Heart right ventricle (tissue), 16 donors: ENCODE measurements at regions not wholly inside any gene's neighbourhood (a gene's known extent, or its start where the extent isn't known, plus 50 kb on each side); places are given as distances from the start of the nearest gene placed in this dataset.

Experiments
- ATAC-seq, 8 donors: fragments of 200-7000 bp; cut with Tn5 transposase; one replicate each; pipeline ENCODE4 v1.9.1; 2020; ENCODE audit warnings: mild to moderate bottlenecking in 8 of 8, moderate library complexity in 8 of 8, moderate number of reproducible peaks in 1 of 8
- DNase-seq, 2 donors: peaks; one replicate each; pipeline ENCODE4 v3.0.0-alpha.2; 2020
- H3K27ac ChIP-seq, 10 donors: fragments of 200-600 bp; sonication (generic) in 2 of 10; one replicate each; pipeline versions ENCODE4 v1.5.0 to v1.8.0; 2020 to 2022; ENCODE audit warnings: mild to moderate bottlenecking in 3 of 10
- H3K27me3 ChIP-seq, 7 donors: fragments of 200-600 bp; one replicate each; pipeline ENCODE4 v1.8.0; 2021 to 2022; ENCODE audit warnings: mild to moderate bottlenecking in 2 of 7
- H3K36me3 ChIP-seq, 9 donors: fragments of 200-600 bp; sonication (generic) in 1 of 9; one replicate each; pipeline versions ENCODE4 v1.5.0 to v1.8.0; 2020 to 2022; ENCODE audit warnings: mild to moderate bottlenecking in 2 of 9
- H3K4me1 ChIP-seq, 9 donors: fragments of 200-600 bp; sonication (generic) in 1 of 9; one replicate each; pipeline versions ENCODE4 v1.5.0 to v1.8.0; 2020 to 2022; ENCODE audit warnings: mild to moderate bottlenecking in 4 of 9
- H3K4me3 ChIP-seq, 10 donors: fragments of 200-600 bp; sonication (generic) in 2 of 10; one replicate each; pipeline versions ENCODE4 v1.5.0 to v1.8.0; 2020 to 2022; ENCODE audit warnings: mild to moderate bottlenecking in 7 of 10, moderate library complexity in 2 of 10
- H3K9me3 ChIP-seq, 11 donors: fragments of 200-600 bp in 10 of 11; sonication (generic) in 2 of 11; one replicate each; pipeline versions ENCODE4 v1.5.0 to v1.8.0; 2013 to 2022; ENCODE audit warnings: mild to moderate bottlenecking in 2 of 11, control low read depth in 1 of 11, moderate library complexity in 1 of 11
- WGBS, 2 donors: extraction: QIAGEN DNeasy Blood & Tissue Kit; methylation state at CpG; one replicate each; pipeline ENCODE4 v1.1.7; 2013; ENCODE audit warnings: inconsistent platforms in 1 of 2; 5-methylcytosine and 5-hydroxymethylcytosine counted together
- intact Hi-C, 10 donors: fragments of 100-400 bp; cut with DNase I; formaldehyde crosslinking; loops; one replicate each; pipeline versions ENCODE4 v1.11.1 to v1.14.2; 2022
- TF ChIP-seq, protein P1 (sequence below), 9 donors: fragments of 200-600 bp; sonication (generic) in 2 of 9; IDR thresholded peaks; one replicate each; pipeline versions ENCODE4 v1.5.0 to v1.8.0; 2021 to 2022; ENCODE audit warnings: antibody characterized with exemption in 9 of 9, mild to moderate bottlenecking in 5 of 9, moderate library complexity in 1 of 9
- donor health status: Arrhythmogenic right ventricular cardiomyopathy.
- donor health status: ischemic (EF 13 %, LVEDD 7.1; RV severe dilation, severe dysfunction).
- donor health status: healthy with polysubstance abuse.
- donor health status: DM: no; HTN: yes; CAD: no.
- donor health status: DM: no; HTN: no; CAD: no.
- donor health status: ischemic (EF 25% LVEDD 6.9; RV normal size, moderate dysfunction).
- donor health status: ischemic (EF 25% LVEDD 5.7; RV mildly dilated, moderate dysfunction).
- donor health status: healthy.
- donor health status: DM: yes; HTN: yes; CAD: no.
- donor health status: Ischemic cardiomyopathy.
- donor health status: ischemic (EF 35%, LVEDD 5.7; RV mildly dilated, moderate dysfunction).
- donor health status: nonischemic (EF 11% LVEDD 7.7; RV severe dilation, severe dysfunction).
- donor health status: DM: yes; HTN: yes; CAD: no.
- donor health status: PGD.
- donor health status: ischemic (EF 29% LVEDD 5.4; RV normal size, mild dysfunction).
- donor health status: nonischemic (EF 23%, LVEDD 6.1; RV moderate dilation, normal function).

- 61 to 70% methylated on average over 2 of the region's 2 CpGs for WGBS, 2 donors
- H3K9me3 ChIP-seq: peaks cover 0 to 42% (median 0%) of the 10 kb centered on the region in 11 donors
- H3K27ac ChIP-seq: no peak overlapping the region
- H3K27me3 ChIP-seq: no peaks in the 10 kb centered on the region
- ATAC-seq (no peak), DNase-seq (no peak)
- TF ChIP-seq, protein P1, sequence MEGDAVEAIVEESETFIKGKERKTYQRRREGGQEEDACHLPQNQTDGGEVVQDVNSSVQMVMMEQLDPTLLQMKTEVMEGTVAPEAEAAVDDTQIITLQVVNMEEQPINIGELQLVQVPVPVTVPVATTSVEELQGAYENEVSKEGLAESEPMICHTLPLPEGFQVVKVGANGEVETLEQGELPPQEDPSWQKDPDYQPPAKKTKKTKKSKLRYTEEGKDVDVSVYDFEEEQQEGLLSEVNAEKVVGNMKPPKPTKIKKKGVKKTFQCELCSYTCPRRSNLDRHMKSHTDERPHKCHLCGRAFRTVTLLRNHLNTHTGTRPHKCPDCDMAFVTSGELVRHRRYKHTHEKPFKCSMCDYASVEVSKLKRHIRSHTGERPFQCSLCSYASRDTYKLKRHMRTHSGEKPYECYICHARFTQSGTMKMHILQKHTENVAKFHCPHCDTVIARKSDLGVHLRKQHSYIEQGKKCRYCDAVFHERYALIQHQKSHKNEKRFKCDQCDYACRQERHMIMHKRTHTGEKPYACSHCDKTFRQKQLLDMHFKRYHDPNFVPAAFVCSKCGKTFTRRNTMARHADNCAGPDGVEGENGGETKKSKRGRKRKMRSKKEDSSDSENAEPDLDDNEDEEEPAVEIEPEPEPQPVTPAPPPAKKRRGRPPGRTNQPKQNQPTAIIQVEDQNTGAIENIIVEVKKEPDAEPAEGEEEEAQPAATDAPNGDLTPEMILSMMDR (IDR thresholded peaks at IDR 0.05): no peak
- no peak overlapping the region for H3K4me3 ChIP-seq
- H3K36me3 ChIP-seq: no peaks in the 10 kb centered on the region
- no peaks in the 10 kb centered on the region for H3K4me1 ChIP-seq
- intact Hi-C loops: no loop called here
These were observed 1068.3 kb downstream of the KHDRBS2 start for GRCh38 chr6:61217714-61218113.

DNA sequence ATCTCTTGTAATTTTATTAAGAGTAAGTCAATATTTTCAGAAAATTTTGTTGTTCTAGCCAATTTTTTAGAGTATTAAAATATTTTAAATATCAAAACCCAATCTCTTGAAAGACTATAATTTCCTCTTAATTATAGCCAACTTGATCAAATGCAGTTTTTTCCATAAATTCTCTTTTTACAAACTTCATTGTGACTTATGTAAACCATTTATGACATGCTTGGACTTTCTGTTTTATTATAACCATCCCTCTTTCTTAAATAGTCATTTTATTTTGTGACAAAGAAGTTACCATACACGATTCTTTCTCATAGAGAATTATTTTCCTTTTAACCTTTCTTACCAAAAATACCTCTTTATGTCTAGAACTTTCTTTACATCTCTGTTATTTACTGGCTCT, 1075.5 kb downstream of the KHDRBS2 start:
- H3K27ac ChIP-seq: no peak overlapping the region
- intact Hi-C loops: no loop called here
- ATAC-seq (no peak), DNase-seq (no peak)
- 30 to 41% methylated on average over 1 of the region's 1 CpG for whole genome bisulfite sequencing, 2 donors
- H3K27me3 ChIP-seq: no peaks in the 10 kb centered on the region
- H3K4me3 ChIP-seq: no peak overlapping the region
- TF ChIP-seq, protein P1 (IDR thresholded peaks at IDR 0.05): no peak
- no peaks in the 10 kb centered on the region for H3K4me1 ChIP-seq
- H3K9me3 ChIP-seq: peaks cover 0 to 78% (median 4%) of the 10 kb centered on the region in 11 donors
- H3K36me3 ChIP-seq: no peaks in the 10 kb centered on the region

GRCh38 chr6:61203966-61204496, 1082.0 kb downstream of the KHDRBS2 start:
- ATAC-seq (peak in 1 of 8 donors; percentile 34), DNase-seq (no peak)
- Histone ChIP-seq H3K9me3 (peaks cover 0 to 83% (median 0%) of the 10 kb centered on the region in 11 donors), H3K4me1 (no peaks in the 10 kb centered on the region), H3K27me3 (no peaks in the 10 kb centered on the region), H3K36me3 (no peaks in the 10 kb centered on the region), H3K27ac (no peak overlapping the region), H3K4me3 (no peak overlapping the region)
- TF ChIP-seq, protein P1 (IDR thresholded peaks at IDR 0.05): no peak
- WGBS, 2 donors: 70 to 79% methylated on average over 1 of the region's 1 CpG
- intact Hi-C loops: no loop called here

- intact Hi-C loops: no loop called here
- ATAC-seq (no peak), DNase-seq (no peak)
- Histone ChIP-seq H3K36me3 (no peaks in the 10 kb centered on the region), H3K27me3 (no peaks in the 10 kb centered on the region), H3K9me3 (peaks cover 0 to 87% (median 0%) of the 10 kb centered on the region in 11 donors), H3K4me3 (no peak overlapping the region), H3K27ac (no peak overlapping the region), H3K4me1 (no peaks in the 10 kb centered on the region)
- TF ChIP-seq, protein P1 (IDR thresholded peaks at IDR 0.05): no peak
- WGBS, 2 donors: 72 to 77% methylated on average over 4 of the region's 4 CpGs
These were observed 1085.6 kb downstream of the KHDRBS2 start for GRCh38 chr6:61200444-61200843.
